ENCODE measurements at regions not wholly inside any gene's neighbourhood (a gene's known extent, or its start where the extent isn't known, plus 50 kb on each side); places are given as distances from the start of the nearest gene placed in this dataset.

GRCh38 chr2:120452131-120452530 is 106.2 kb downstream of the INHBB start:
- H2AFZ ChIP-seq (ENCODE audit: insufficient read depth, low read depth, low read length, poor library complexity, severe bottlenecking), result no peak overlapping the region

More at GRCh38 chr2:120452131-120452530, 106.2 kb downstream of the INHBB start:
- Histone ChIP-seq H3K27ac (ENCODE audit: low read length in 2 of 2) (no peak overlapping the region), H4K20me1 (ENCODE audit: control insufficient read depth, insufficient read depth, low read length, poor library complexity, severe bottlenecking) (no peaks in the 10 kb centered on the region), H3K9me3 (ENCODE audit: control extremely low read depth in 1 of 3, control insufficient read depth in 2 of 3, insufficient read depth in 1 of 3, low read length in 2 of 3) (peaks cover 0 to 3% (median 0%) of the 10 kb centered on the region in 3 donors), H3K4me1 (ENCODE audit: control insufficient read depth in 2 of 2, insufficient read depth in 2 of 2, low read length in 2 of 2) (no peaks in the 10 kb centered on the region), H3K79me2 (ENCODE audit: control insufficient read depth, insufficient read depth, low read length) (no peaks in the 10 kb centered on the region), H3K36me3 (replicated peaks in 1 of 2; ENCODE audit: control extremely low read depth in 1 of 2, control insufficient read depth in 1 of 2, extremely low read depth in 1 of 2, insufficient read depth in 2 of 2, low read length in 1 of 2) (no peaks in the 10 kb centered on the region), H3K4me3 (ENCODE audit: control extremely low read depth in 1 of 5, extremely low read depth in 1 of 5, insufficient read depth in 1 of 5, low read depth in 2 of 5, low read length in 4 of 5) (no peak overlapping the region), H3K4me2 (replicated peaks; ENCODE audit: low read depth, low read length, poor library complexity, severe bottlenecking) (no peak overlapping the region), H3K9ac (ENCODE audit: low read length) (no peak overlapping the region), H3K27me3 (replicated peaks in 1 of 4; ENCODE audit: control extremely low read depth in 1 of 4, control insufficient read depth in 3 of 4, insufficient read depth in 4 of 4, low read length in 3 of 4) (no peaks in the 10 kb centered on the region)
- 69% methylated on average over 7 of the region's 7 CpGs for WGBS (ENCODE audit: insufficient coverage)
- Mint-ChIP-seq H3K9me3 (ENCODE audit: insufficient read depth) (peaks cover 2% of the 10 kb centered on the region), H3K27ac (no peak overlapping the region), H3K4me3 (no peak overlapping the region), H3K27me3 (peaks cover 8% of the 10 kb centered on the region), H3K4me1 (no peaks in the 10 kb centered on the region)
- TF ChIP-seq CTCF (IDR thresholded peaks at IDR 0.05), result no peak
- TF ChIP-seq EZH2 (IDR thresholded peaks at IDR 0.05; ENCODE audit: borderline replicate concordance, insufficient read depth, low read depth, low read length, poor library complexity, severe bottlenecking), result no peak
- ChIA-PET POLR2A (no interaction called here), CTCF (no interaction called here)
- no peak for DNase-seq
- no peak for ATAC-seq (ENCODE audit: low read depth)
- intact Hi-C loops (cut with micrococcal nuclease), result no loop called here

All from B cell (primary cell).